RWPE2 (cell line): ENCODE measurements at regions not wholly inside any gene's neighbourhood (a gene's known extent, or its start where the extent isn't known, plus 50 kb on each side); places are given as distances from the start of the nearest gene placed in this dataset.

Experiments used
- ATAC-seq: fragments of 200-7000 bp; cut with Tn5 transposase; 3 replicates; pipeline ENCODE4 v1.9.1; 2021; ENCODE audit warnings: low read depth
- DNase-seq: peaks from one replicate; pipeline ENCODE4 v3.0.0-alpha.2; 2020; ENCODE audit warnings: low spot score
- H3K27ac ChIP-seq: fragments of 450-650 bp; 2 replicates; pipeline ENCODE4 v1.5.1; 2017; ENCODE audit warnings: mild to moderate bottlenecking; ENCODE audit not compliant: poor library complexity, severe bottlenecking
- H3K27me3 ChIP-seq: fragments of 250-450 bp; sonication (Bioruptor Pico); 2 replicates; pipeline ENCODE4 v1.5.1; 2021; ENCODE audit warnings: mild to moderate bottlenecking, moderate library complexity; ENCODE audit not compliant: insufficient read depth, poor library complexity, severe bottlenecking
- H3K36me3 ChIP-seq: fragments of 250-450 bp; sonication (Bioruptor Pico); 2 replicates; pipeline ENCODE4 v1.5.1; 2020; ENCODE audit warnings: low read depth, mild to moderate bottlenecking, moderate library complexity
- H3K4me1 ChIP-seq: fragments of 250-450 bp; sonication (Bioruptor Pico); 2 replicates; pipeline ENCODE4 v1.5.1; 2021; ENCODE audit warnings: mild to moderate bottlenecking, moderate library complexity; ENCODE audit not compliant: insufficient read depth, poor library complexity, severe bottlenecking
- H3K4me3 ChIP-seq: fragments of 250-450 bp; sonication (Bioruptor Pico); 2 replicates; pipeline ENCODE4 v1.5.1; 2021; ENCODE audit warnings: mild to moderate bottlenecking, moderate library complexity; ENCODE audit not compliant: severe bottlenecking
- H3K9me3 ChIP-seq: fragments of 250-450 bp; sonication (Bioruptor Pico); 2 replicates; pipeline ENCODE4 v1.5.1; 2021; ENCODE audit warnings: mild to moderate bottlenecking, moderate library complexity; ENCODE audit not compliant: severe bottlenecking
- TF ChIP-seq, protein P1 (sequence below): fragments of 450-650 bp; IDR thresholded peaks from one replicate; pipeline ENCODE4 v1.5.1; 2017; ENCODE audit warnings: mild to moderate bottlenecking, moderate library complexity; ENCODE audit not compliant: poor library complexity, severe bottlenecking

DNA sequence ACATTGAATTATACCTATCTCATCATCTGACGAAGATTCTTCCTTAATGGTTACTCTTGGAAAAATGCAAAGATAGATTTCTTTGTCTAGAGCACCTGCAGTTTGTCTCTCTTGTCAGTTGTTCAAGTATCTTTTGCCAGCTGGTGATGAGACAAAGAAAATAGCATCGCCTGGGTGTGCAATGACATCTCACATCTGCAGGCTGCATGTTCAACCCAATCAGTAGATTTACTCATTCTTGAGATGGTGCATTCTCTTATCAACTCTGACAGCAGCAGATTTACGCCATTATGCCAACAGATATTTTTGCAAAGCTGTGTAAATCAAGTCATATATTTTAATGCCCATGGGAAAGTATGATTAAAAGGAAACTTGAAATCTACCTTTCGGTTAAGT is 164.6 kb upstream of the PDGFD start:
- no peaks in the 10 kb centered on the region for H3K4me1 ChIP-seq
- no peaks in the 10 kb centered on the region for H3K9me3 ChIP-seq
- ATAC-seq, result no peak
- H3K36me3 ChIP-seq, result no peaks in the 10 kb centered on the region
- no peak overlapping the region for H3K4me3 ChIP-seq
- no peak overlapping the region for H3K27ac ChIP-seq
- TF ChIP-seq, protein P1, sequence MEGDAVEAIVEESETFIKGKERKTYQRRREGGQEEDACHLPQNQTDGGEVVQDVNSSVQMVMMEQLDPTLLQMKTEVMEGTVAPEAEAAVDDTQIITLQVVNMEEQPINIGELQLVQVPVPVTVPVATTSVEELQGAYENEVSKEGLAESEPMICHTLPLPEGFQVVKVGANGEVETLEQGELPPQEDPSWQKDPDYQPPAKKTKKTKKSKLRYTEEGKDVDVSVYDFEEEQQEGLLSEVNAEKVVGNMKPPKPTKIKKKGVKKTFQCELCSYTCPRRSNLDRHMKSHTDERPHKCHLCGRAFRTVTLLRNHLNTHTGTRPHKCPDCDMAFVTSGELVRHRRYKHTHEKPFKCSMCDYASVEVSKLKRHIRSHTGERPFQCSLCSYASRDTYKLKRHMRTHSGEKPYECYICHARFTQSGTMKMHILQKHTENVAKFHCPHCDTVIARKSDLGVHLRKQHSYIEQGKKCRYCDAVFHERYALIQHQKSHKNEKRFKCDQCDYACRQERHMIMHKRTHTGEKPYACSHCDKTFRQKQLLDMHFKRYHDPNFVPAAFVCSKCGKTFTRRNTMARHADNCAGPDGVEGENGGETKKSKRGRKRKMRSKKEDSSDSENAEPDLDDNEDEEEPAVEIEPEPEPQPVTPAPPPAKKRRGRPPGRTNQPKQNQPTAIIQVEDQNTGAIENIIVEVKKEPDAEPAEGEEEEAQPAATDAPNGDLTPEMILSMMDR, result no peak
- no peaks in the 10 kb centered on the region for H3K27me3 ChIP-seq
- no peak for DNase-seq

- no peak overlapping the region for H3K4me3 ChIP-seq
- TF ChIP-seq, protein P1, result no peak
- H3K4me1 ChIP-seq, result no peaks in the 10 kb centered on the region
- no peaks in the 10 kb centered on the region for H3K27me3 ChIP-seq
- H3K27ac ChIP-seq, result no peak overlapping the region
- no peak for DNase-seq
- ATAC-seq, result no peak
- H3K36me3 ChIP-seq, result no peaks in the 10 kb centered on the region
- no peaks in the 10 kb centered on the region for H3K9me3 ChIP-seq
Observed at GRCh38 chr11:104327861-104328511, 164.0 kb upstream of the PDGFD start.

DNA sequence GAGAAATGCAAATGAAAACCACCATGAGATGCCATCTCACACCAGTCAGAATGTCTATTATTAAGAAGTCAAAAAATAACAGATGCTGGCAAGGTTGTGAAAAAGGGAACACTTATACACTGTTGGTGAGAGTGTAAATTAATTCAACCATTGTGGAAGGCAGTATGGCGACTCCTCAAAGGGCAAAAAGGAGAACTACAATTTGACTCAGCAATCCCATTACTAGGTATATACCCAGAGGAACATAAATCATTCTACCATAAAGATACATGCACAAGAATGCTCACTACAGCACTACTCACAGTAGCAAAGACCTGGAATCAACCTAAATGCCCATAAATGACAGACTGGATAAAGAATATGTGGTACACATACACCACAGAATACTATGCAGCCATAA is 161.1 kb upstream of the PDGFD start:
- Histone ChIP-seq H3K27ac (no peak overlapping the region), H3K4me1 (no peaks in the 10 kb centered on the region), H3K36me3 (no peaks in the 10 kb centered on the region), H3K9me3 (no peaks in the 10 kb centered on the region), H3K4me3 (no peak overlapping the region), H3K27me3 (no peaks in the 10 kb centered on the region)
- no peak for ATAC-seq
- TF ChIP-seq, protein P1, result no peak
- DNase-seq, result no peak

DNA sequence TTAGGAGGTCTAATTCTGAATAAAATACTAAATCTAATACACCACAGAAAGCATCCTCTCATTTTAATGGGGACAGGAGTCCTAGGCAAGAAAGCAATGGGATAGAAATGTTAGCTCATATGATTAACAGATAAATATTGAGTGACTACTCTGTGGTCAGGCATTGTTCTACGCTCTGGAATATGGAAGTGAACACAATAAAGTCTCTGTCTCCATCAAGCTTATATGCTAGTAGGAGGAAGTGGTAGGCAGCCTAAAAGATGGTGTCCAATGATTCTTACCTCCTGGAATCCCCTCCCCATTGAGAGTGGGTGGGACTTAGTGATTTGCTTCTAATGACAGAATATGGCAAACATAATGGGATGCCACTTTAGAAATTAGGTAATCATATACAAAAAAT is 160.3 kb upstream of the PDGFD start:
- Histone ChIP-seq H3K9me3 (no peaks in the 10 kb centered on the region), H3K4me1 (no peaks in the 10 kb centered on the region), H3K27me3 (no peaks in the 10 kb centered on the region), H3K36me3 (no peaks in the 10 kb centered on the region), H3K4me3 (no peak overlapping the region), H3K27ac (no peak overlapping the region)
- TF ChIP-seq, protein P1, result no peak
- DNase-seq, result no peak
- ATAC-seq, result no peak

GRCh38 chr11:104323841-104324240 is 159.9 kb upstream of the PDGFD start:
- Histone ChIP-seq H3K4me3 (no peak overlapping the region), H3K36me3 (no peaks in the 10 kb centered on the region), H3K27me3 (no peaks in the 10 kb centered on the region), H3K9me3 (no peaks in the 10 kb centered on the region), H3K4me1 (no peaks in the 10 kb centered on the region), H3K27ac (no peak overlapping the region)
- TF ChIP-seq, protein P1, result no peak
- no peak for DNase-seq
- ATAC-seq, result no peak
